Ishikawa (cell line): ENCODE measurements at regions not wholly inside any gene's neighbourhood (a gene's known extent, or its start where the extent isn't known, plus 50 kb on each side); places are given as distances from the start of the nearest gene placed in this dataset.

ENCODE experiments used
- CREB1 ChIP-seq: IDR thresholded peaks from 2 replicates; pipeline ENCODE4 v1.6.1; 2012; ENCODE audit warnings: low read depth
- EGR1 ChIP-seq: IDR thresholded peaks from 2 replicates; pipeline ENCODE4 v1.6.1; 2012
- EP300 ChIP-seq: IDR thresholded peaks from 2 replicates; pipeline ENCODE4 v1.6.1; 2012; ENCODE audit warnings: borderline replicate concordance
- TEAD4 ChIP-seq: IDR thresholded peaks from 2 replicates; pipeline ENCODE4 v1.6.1; 2012
- YY1 ChIP-seq: IDR thresholded peaks from 2 replicates; pipeline ENCODE4 v1.6.1; 2012; ENCODE audit warnings: low read depth
- TF ChIP-seq, protein P1 (sequence below): IDR thresholded peaks from 2 replicates; pipeline ENCODE4 v1.6.1; 2012; ENCODE audit warnings: low read depth, mild to moderate bottlenecking

DNA sequence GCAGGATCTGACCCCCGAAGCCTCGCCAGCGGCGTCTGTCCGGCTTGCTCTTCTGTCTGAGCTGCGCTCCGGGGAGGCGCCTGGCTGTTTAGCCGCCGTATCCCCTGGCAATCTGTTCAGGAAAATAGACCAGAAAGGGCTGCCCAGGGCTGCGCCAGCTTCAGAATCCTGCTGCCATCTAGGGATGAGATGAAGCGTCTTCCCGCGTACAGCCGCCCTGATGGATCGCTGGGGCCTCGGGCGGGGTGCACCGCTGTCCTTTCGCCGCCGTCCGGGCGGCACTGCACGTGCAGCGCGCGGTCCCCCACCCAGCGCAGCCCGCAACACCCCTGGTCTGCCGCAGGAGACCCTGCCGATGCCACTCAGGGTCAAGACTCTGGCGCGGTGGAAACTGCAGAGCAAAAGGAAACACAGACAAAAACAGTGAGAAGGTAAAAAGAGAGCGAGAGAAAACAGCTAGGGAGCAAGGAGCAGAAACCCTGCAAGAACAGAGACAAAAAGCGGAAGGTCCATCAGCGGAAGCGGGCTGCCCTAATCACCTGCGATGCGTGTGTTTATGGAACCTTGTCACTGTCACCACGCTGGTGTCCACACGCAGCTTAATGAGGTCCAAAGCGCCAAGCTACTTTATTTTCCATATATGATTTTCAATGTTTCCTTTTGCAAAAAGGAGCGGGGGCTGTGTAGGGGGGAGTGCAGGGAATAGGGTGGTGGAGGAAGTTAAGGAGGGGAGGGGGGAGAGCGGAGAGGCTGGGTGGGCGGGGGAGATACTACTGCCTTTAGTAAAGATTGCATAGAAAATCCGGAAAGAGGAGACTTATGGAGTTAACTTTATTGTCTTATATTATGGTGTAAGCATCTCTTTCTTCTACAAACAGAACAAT lies 2113.3 kb upstream of the PIK3C3 start:
- TF ChIP-seq EGR1 (no peak), TEAD4 (no peak), CREB1 (no peak), EP300 (no peak), YY1 (no peak)
- TF ChIP-seq, protein P1, sequence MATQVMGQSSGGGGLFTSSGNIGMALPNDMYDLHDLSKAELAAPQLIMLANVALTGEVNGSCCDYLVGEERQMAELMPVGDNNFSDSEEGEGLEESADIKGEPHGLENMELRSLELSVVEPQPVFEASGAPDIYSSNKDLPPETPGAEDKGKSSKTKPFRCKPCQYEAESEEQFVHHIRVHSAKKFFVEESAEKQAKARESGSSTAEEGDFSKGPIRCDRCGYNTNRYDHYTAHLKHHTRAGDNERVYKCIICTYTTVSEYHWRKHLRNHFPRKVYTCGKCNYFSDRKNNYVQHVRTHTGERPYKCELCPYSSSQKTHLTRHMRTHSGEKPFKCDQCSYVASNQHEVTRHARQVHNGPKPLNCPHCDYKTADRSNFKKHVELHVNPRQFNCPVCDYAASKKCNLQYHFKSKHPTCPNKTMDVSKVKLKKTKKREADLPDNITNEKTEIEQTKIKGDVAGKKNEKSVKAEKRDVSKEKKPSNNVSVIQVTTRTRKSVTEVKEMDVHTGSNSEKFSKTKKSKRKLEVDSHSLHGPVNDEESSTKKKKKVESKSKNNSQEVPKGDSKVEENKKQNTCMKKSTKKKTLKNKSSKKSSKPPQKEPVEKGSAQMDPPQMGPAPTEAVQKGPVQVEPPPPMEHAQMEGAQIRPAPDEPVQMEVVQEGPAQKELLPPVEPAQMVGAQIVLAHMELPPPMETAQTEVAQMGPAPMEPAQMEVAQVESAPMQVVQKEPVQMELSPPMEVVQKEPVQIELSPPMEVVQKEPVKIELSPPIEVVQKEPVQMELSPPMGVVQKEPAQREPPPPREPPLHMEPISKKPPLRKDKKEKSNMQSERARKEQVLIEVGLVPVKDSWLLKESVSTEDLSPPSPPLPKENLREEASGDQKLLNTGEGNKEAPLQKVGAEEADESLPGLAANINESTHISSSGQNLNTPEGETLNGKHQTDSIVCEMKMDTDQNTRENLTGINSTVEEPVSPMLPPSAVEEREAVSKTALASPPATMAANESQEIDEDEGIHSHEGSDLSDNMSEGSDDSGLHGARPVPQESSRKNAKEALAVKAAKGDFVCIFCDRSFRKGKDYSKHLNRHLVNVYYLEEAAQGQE, result no peak
